HepG2 (cell line): ENCODE measurements at regions not wholly inside any gene's neighbourhood (a gene's known extent, or its start where the extent isn't known, plus 50 kb on each side); places are given as distances from the start of the nearest gene placed in this dataset.

Experiments
- ATAC-seq: fragments of 200-7000 bp; cut with Tn5 transposase; 3 replicates; pipeline ENCODE4 v1.9.1; 2020; ENCODE audit warnings: mild to moderate bottlenecking, moderate library complexity
- BruUV-seq: library from RNA; stranded (reverse); fragments of 400-500 nt; replicated peaks from 2 replicates; lab custom pipeline; 2021; lab: Mats Ljungman, UMichigan
- CTCF ChIA-PET: fragments of 300-600 bp; formaldehyde crosslinking; extraction: SDS; loops from one replicate; lab custom pipeline; 2021; ENCODE audit warnings: low total read pairs, inconsistent platforms, low intra/inter-chr PET ratio; lab: Yijun Ruan, JAX
- POLR2A ChIA-PET: fragments of 350-600 bp; sonication (Branson Sonifier 250); formaldehyde crosslinking; loops from one replicate; lab custom pipeline; 2020; ENCODE audit warnings: antibody characterized with exemption, inconsistent platforms; lab: Yijun Ruan, JAX
- DNase-seq: peaks from one replicate; pipeline ENCODE4 v3.0.0-alpha.2; 2015; ENCODE audit warnings: low spot score
- FAIRE-seq: peaks from 3 replicates; lab custom pipeline; 2011; peaks lifted over from hg19 to GRCh38; lab: Jason Lieb, UNC
- H2AFZ ChIP-seq: one replicate; pipeline ENCODE4 v1.6.1; 2011; ENCODE audit warnings: low read length, inconsistent platforms
- H3K27ac ChIP-seq: fragments of 300-600 bp; 3 replicates; pipeline ENCODE4 v1.8.0; 2011; ENCODE audit warnings: mixed run types, mild to moderate bottlenecking, mixed read lengths, low read length, inconsistent platforms; ENCODE audit not compliant: insufficient read depth; ENCODE audit errors: extremely low read length
- H3K27me3 ChIP-seq, 2 experiments: fragments of 200-600 bp in 1 of 2; 2 replicates in 1 of 2; 3 replicates in 1 of 2; pipeline versions ENCODE4 v1.6.0 to v1.8.0; 2011; ENCODE audit warnings: low read length in 2 of 2, mild to moderate bottlenecking in 2 of 2, moderate library complexity in 2 of 2, inconsistent platforms in 1 of 2; ENCODE audit not compliant: insufficient read depth in 2 of 2, control insufficient read depth in 1 of 2
- H3K36me3 ChIP-seq, 2 experiments: fragments of 200-600 bp in 1 of 2; replicated peaks in 1 of 2; 2 replicates in 1 of 2; 3 replicates in 1 of 2; pipeline versions ENCODE4 v1.5.1 to v1.8.0; 2011; ENCODE audit warnings: low read length in 2 of 2, inconsistent platforms in 1 of 2; ENCODE audit not compliant: insufficient read depth in 2 of 2, control insufficient read depth in 1 of 2
- H3K4me1 ChIP-seq: 2 replicates; pipeline ENCODE4 v1.5.1; 2012; ENCODE audit warnings: low read length, inconsistent platforms; ENCODE audit not compliant: insufficient read depth
- H3K4me2 ChIP-seq: 2 replicates; pipeline ENCODE4 v1.6.0; 2011; ENCODE audit warnings: low read depth, low read length, inconsistent platforms
- H3K4me3 ChIP-seq, 3 experiments: fragments of 200-600 bp in 1 of 3; sonication (generic), shearing (Covaris generic) in 1 of 3; replicated peaks in 1 of 3; 2 replicates each; pipeline ENCODE4 v1.5.1; 2011 to 2016; ENCODE audit warnings: low read length in 3 of 3, inconsistent platforms in 2 of 3, low read depth in 2 of 3, mild to moderate bottlenecking in 2 of 3, control low read depth in 1 of 3, mixed read lengths in 1 of 3; ENCODE audit not compliant: insufficient read depth in 1 of 3
- H3K79me2 ChIP-seq: one replicate; pipeline ENCODE4 v1.6.1; 2011; ENCODE audit warnings: low read length, inconsistent platforms; ENCODE audit not compliant: insufficient read depth
- H3K9ac ChIP-seq: 2 replicates; pipeline ENCODE4 v1.6.0; 2011; ENCODE audit warnings: mild to moderate bottlenecking, low read depth, low read length, inconsistent platforms; ENCODE audit not compliant: insufficient read depth
- H3K9me3 ChIP-seq: 2 replicates; pipeline ENCODE4 v1.5.1; 2012; ENCODE audit warnings: mild to moderate bottlenecking, low read length
- H4K20me1 ChIP-seq: 2 replicates; pipeline ENCODE4 v1.6.0; 2011; ENCODE audit warnings: inconsistent platforms, mild to moderate bottlenecking, low read length, moderate library complexity; ENCODE audit not compliant: insufficient read depth
- ATAD3A ChIP-seq: sonication (generic); formaldehyde crosslinking; IDR thresholded peaks from 2 replicates; pipeline ENCODE4 v1.4.0; 2020; ENCODE audit warnings: missing genetic modification reagents
- CAMTA2 ChIP-seq: sonication (generic); formaldehyde crosslinking; IDR thresholded peaks from 2 replicates; pipeline ENCODE4 v1.4.0; 2020; ENCODE audit warnings: mild to moderate bottlenecking, missing genetic modification reagents, borderline replicate concordance
- GPBP1L1 ChIP-seq: sonication (generic); formaldehyde crosslinking; IDR thresholded peaks from 2 replicates; pipeline ENCODE4 v1.5.0; 2020; ENCODE audit warnings: mild to moderate bottlenecking, missing genetic modification reagents
- GZF1 ChIP-seq: sonication (generic); formaldehyde crosslinking; IDR thresholded peaks from 2 replicates; pipeline ENCODE4 v1.5.1; 2020; ENCODE audit warnings: mild to moderate bottlenecking, missing genetic modification reagents
- HOXA9 ChIP-seq: sonication (generic); formaldehyde crosslinking; IDR thresholded peaks from 2 replicates; pipeline ENCODE4 v1.8.1; 2022; ENCODE audit warnings: missing genetic modification reagents, mild to moderate bottlenecking, moderate library complexity, borderline replicate concordance
- IRF1 ChIP-seq: sonication (generic); formaldehyde crosslinking; IDR thresholded peaks from 2 replicates; pipeline ENCODE4 v1.4.0; 2020; ENCODE audit warnings: low read depth, mild to moderate bottlenecking, missing genetic modification reagents
- MEIS2 ChIP-seq: sonication (generic); formaldehyde crosslinking; IDR thresholded peaks from 2 replicates; pipeline ENCODE4 v1.9.0; 2021; ENCODE audit warnings: mild to moderate bottlenecking, missing genetic modification reagents
- NRL ChIP-seq: sonication (generic); formaldehyde crosslinking; IDR thresholded peaks from 2 replicates; pipeline ENCODE4 v1.5.0; 2020; ENCODE audit warnings: missing genetic modification reagents, mild to moderate bottlenecking, moderate library complexity, borderline replicate concordance
- SETDB1 ChIP-seq: sonication (generic); formaldehyde crosslinking; IDR thresholded peaks from 2 replicates; pipeline ENCODE4 v1.5.1; 2020; ENCODE audit warnings: missing genetic modification reagents, mild to moderate bottlenecking, borderline replicate concordance
- SP140L ChIP-seq: sonication (generic); formaldehyde crosslinking; IDR thresholded peaks from 2 replicates; pipeline ENCODE4 v1.4.0; 2020; ENCODE audit warnings: missing genetic modification reagents, borderline replicate concordance
- ZBTB26 ChIP-seq: IDR thresholded peaks from 2 replicates; pipeline ENCODE4 v1.6.1; 2016; ENCODE audit warnings: missing compliant biosample characterization, missing genetic modification reagents, borderline replicate concordance
- ZMAT5 ChIP-seq: sonication (generic); formaldehyde crosslinking; IDR thresholded peaks from 2 replicates; pipeline ENCODE4 v1.5.0; 2020; ENCODE audit warnings: mild to moderate bottlenecking, low read depth, missing genetic modification reagents, borderline replicate concordance
- ZNF260 ChIP-seq: sonication (generic); formaldehyde crosslinking; IDR thresholded peaks from 2 replicates; pipeline ENCODE4 v1.4.0; 2020; ENCODE audit warnings: missing genetic modification reagents, low read depth, mild to moderate bottlenecking, borderline replicate concordance
- ZNF558 ChIP-seq: sonication (generic); formaldehyde crosslinking; IDR thresholded peaks from 2 replicates; pipeline ENCODE4 v1.9.0; 2022; ENCODE audit warnings: mild to moderate bottlenecking, missing genetic modification reagents, borderline replicate concordance
- ZNF576 ChIP-seq: sonication (generic); formaldehyde crosslinking; IDR thresholded peaks from 2 replicates; pipeline ENCODE4 v1.4.0; 2020; ENCODE audit warnings: mild to moderate bottlenecking, missing genetic modification reagents
- ZNF678 ChIP-seq: sonication (generic); formaldehyde crosslinking; IDR thresholded peaks from 2 replicates; pipeline ENCODE4 v1.4.0; 2020; ENCODE audit warnings: mild to moderate bottlenecking, missing genetic modification reagents
- ZNF75D ChIP-seq: sonication (generic); formaldehyde crosslinking; IDR thresholded peaks from 2 replicates; pipeline ENCODE4 v1.8.1; 2023; ENCODE audit warnings: missing genetic modification reagents, mild to moderate bottlenecking, borderline replicate concordance
- ZUFSP ChIP-seq: sonication (generic); formaldehyde crosslinking; IDR thresholded peaks from 2 replicates; pipeline ENCODE4 v1.9.0; 2021; ENCODE audit warnings: missing genetic modification reagents, mild to moderate bottlenecking, borderline replicate concordance
- WGBS: methylation state at CpG from one replicate; pipeline ENCODE4 v1.1.6; 2017; ENCODE audit warnings: low lambda C conversion rate; 5-methylcytosine and 5-hydroxymethylcytosine counted together
- in situ Hi-C: cut with HindIII; loops from 2 replicates; pipeline ENCODE4 v1.10.0; 2017; ENCODE audit warnings: low pct_unique_long_range_greater_than_20kb; ENCODE audit not compliant: extremely low pct_ligation_motif_present
- intact Hi-C: fragments of 100-400 bp; cut with micrococcal nuclease; formaldehyde crosslinking; loops from one replicate; pipeline ENCODE4 v1.10.0; 2022; ENCODE audit not compliant: unreplicated experiment
- TF ChIP-seq, protein P1 (sequence below): sonication (generic); formaldehyde crosslinking; IDR thresholded peaks from 2 replicates; pipeline ENCODE4 v1.4.0; 2020; ENCODE audit warnings: missing genetic modification reagents, low read depth, mild to moderate bottlenecking, borderline replicate concordance

- H3K4me3 ChIP-seq: no peak overlapping the region
- BruUV-seq: no TSS peak
- intact Hi-C loops (no loop called here), in situ Hi-C loops (no loop called here)
- CTCF ChIA-PET: no interaction called here
- H3K36me3 ChIP-seq: no peaks in the 10 kb centered on the region
- H3K27me3 ChIP-seq: no peaks in the 10 kb centered on the region
- no peak for FAIRE-seq
- H3K79me2 ChIP-seq: no peaks in the 10 kb centered on the region
- no peak overlapping the region for H3K9ac ChIP-seq
- H3K9me3 ChIP-seq: no peaks in the 10 kb centered on the region
- DNase-seq: no peak
- no peak overlapping the region for H3K4me2 ChIP-seq
- no peak for ATAC-seq
- H3K4me1 ChIP-seq: no peaks in the 10 kb centered on the region
- no peak overlapping the region for H3K27ac ChIP-seq
- POLR2A ChIA-PET: no interaction called here
- TF ChIP-seq ZNF75D (CRISPR knock-in tag) (no peak), MEIS2 (CRISPR knock-in tag) (no peak), ZMAT5 (no peak), GZF1 (no peak), ZBTB26 (CRISPR knock-in tag) (no peak), ZNF576 (CRISPR knock-in tag) (no peak), ZUFSP (no peak), ZNF678 (CRISPR knock-in tag) (no peak), ZNF260 (no peak), ATAD3A (CRISPR knock-in tag) (no peak), SETDB1 (CRISPR knock-in tag) (no peak), HOXA9 (CRISPR knock-in tag) (no peak), SP140L (no peak), ZNF558 (no peak), IRF1 (CRISPR knock-in tag) (no peak), CAMTA2 (CRISPR knock-in tag) (no peak), GPBP1L1 (CRISPR knock-in tag) (no peak), NRL (CRISPR knock-in tag) (no peak)
- TF ChIP-seq, protein P1, sequence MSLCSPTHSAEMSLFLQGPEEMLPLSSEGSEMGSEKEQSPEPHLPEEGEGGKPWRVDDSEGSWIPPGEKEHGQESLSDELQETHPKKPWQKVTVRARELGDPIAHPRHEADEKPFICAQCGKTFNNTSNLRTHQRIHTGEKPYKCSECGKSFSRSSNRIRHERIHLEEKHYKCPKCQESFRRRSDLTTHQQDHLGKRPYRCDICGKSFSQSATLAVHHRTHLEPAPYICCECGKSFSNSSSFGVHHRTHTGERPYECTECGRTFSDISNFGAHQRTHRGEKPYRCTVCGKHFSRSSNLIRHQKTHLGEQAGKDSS (CRISPR knock-in tag): no peak
- H2AFZ ChIP-seq: no peak overlapping the region
- no peaks in the 10 kb centered on the region for H4K20me1 ChIP-seq
- 0% methylated on average over 1 of the region's 1 CpG for WGBS
Observed at GRCh38 chr2:146994246-146994645, 850.6 kb upstream of the ACVR2A start.
